GM19395 (cell line): ENCODE measurements at regions not wholly inside any gene's neighbourhood (a gene's known extent, or its start where the extent isn't known, plus 50 kb on each side); places are given as distances from the start of the nearest gene placed in this dataset.

Experiments
- ATAC-seq: cut with Tn5 transposase; IDR thresholded peaks from one replicate; pipeline ENCODE4 v1.9.1; 2021; ENCODE audit warnings: mild to moderate bottlenecking, moderate library complexity; ENCODE audit not compliant: unreplicated experiment

- ATAC-seq = no peak
Observed at GRCh38 chr5:74112372-74113195, 486.6 kb downstream of the ARHGEF28 start.

- ATAC-seq = no peak
Observed at GRCh38 chr5:74111764-74112163, 485.8 kb downstream of the ARHGEF28 start.

GRCh38 chr5:74109344-74109743 is 483.3 kb downstream of the ARHGEF28 start:
- no peak for ATAC-seq

GRCh38 chr5:74107899-74108298 is 481.9 kb downstream of the ARHGEF28 start:
- no peak for ATAC-seq

GRCh38 chr5:74105126-74105780 is 479.3 kb downstream of the ARHGEF28 start:
- no peak for ATAC-seq

- ATAC-seq = no peak
Observed at GRCh38 chr5:74103131-74104023, 477.4 kb downstream of the ARHGEF28 start.

GRCh38 chr5:74100268-74100665 is 474.3 kb downstream of the ARHGEF28 start:
- ATAC-seq = no peak

- ATAC-seq = no peak
Observed at GRCh38 chr5:74099538-74100267, 473.7 kb downstream of the ARHGEF28 start.

- no peak for ATAC-seq
Observed at GRCh38 chr5:74098941-74099340, 472.9 kb downstream of the ARHGEF28 start.

- ATAC-seq = no peak
Observed at GRCh38 chr5:74098456-74098855, 472.5 kb downstream of the ARHGEF28 start.

- no peak for ATAC-seq
Observed at GRCh38 chr5:74096325-74096724, 470.3 kb downstream of the ARHGEF28 start.

GRCh38 chr5:74095871-74096270 is 469.9 kb downstream of the ARHGEF28 start:
- ATAC-seq = no peak

- no peak for ATAC-seq
Observed at GRCh38 chr5:74094782-74095108, 468.7 kb downstream of the ARHGEF28 start.

GRCh38 chr5:74094096-74094781 is 468.2 kb downstream of the ARHGEF28 start:
- no peak for ATAC-seq

- no peak for ATAC-seq
Observed at GRCh38 chr5:74093561-74093960, 467.6 kb downstream of the ARHGEF28 start.

GRCh38 chr5:74092766-74093165 is 466.8 kb downstream of the ARHGEF28 start:
- ATAC-seq = no peak

GRCh38 chr5:74085782-74086181 is 459.8 kb downstream of the ARHGEF28 start:
- ATAC-seq = no peak

GRCh38 chr5:74085186-74085585 is 459.2 kb downstream of the ARHGEF28 start:
- ATAC-seq = no peak

GRCh38 chr5:74083096-74083791 is 457.2 kb downstream of the ARHGEF28 start:
- ATAC-seq = no peak
